OCI-LY7 (cell line): ENCODE measurements at regions not wholly inside any gene's neighbourhood (a gene's known extent, or its start where the extent isn't known, plus 50 kb on each side); places are given as distances from the start of the nearest gene placed in this dataset.

Source experiments
- BruUV-seq: library from RNA; stranded (reverse); fragments of 400-500 nt; replicated peaks from 2 replicates; lab custom pipeline; 2021; lab: Mats Ljungman, UMichigan
- CTCF ChIA-PET: fragments of 300-600 bp; sonication (Branson Sonifier 250); formaldehyde crosslinking; loops from one replicate; lab custom pipeline; 2022; ENCODE audit warnings: antibody characterized with exemption; ENCODE audit not compliant: unreplicated experiment; lab: Charles Lee
- POLR2A ChIA-PET: fragments of 300-600 bp; sonication (Branson Sonifier 250); formaldehyde crosslinking; loops from one replicate; lab custom pipeline; 2022; ENCODE audit warnings: antibody characterized with exemption; lab: Charles Lee
- DNase-seq: peaks from one replicate; pipeline ENCODE4 v3.0.0-alpha.2; 2015; ENCODE audit warnings: low spot score
- H2AFZ ChIP-seq: fragments of 200-600 bp; sonication (generic), shearing (Covaris generic); 2 replicates; pipeline ENCODE4 v1.6.1; 2014; ENCODE audit warnings: mild to moderate bottlenecking, antibody characterized with exemption, low read length, moderate library complexity
- H3K27ac ChIP-seq: fragments of 200-600 bp; sonication (generic); 2 replicates; pipeline ENCODE4 v1.5.1; 2014; ENCODE audit warnings: mixed run types, low read depth, mild to moderate bottlenecking, moderate library complexity, low read length, inconsistent platforms; ENCODE audit not compliant: poor library complexity, severe bottlenecking
- H3K36me3 ChIP-seq: fragments of 200-600 bp; sonication (generic); 2 replicates; pipeline ENCODE4 v1.6.1; 2014; ENCODE audit warnings: mild to moderate bottlenecking, antibody characterized with exemption, low read length, moderate library complexity, mixed read lengths; ENCODE audit not compliant: insufficient read depth
- H3K4me1 ChIP-seq: fragments of 200-600 bp; sonication (generic); 2 replicates; pipeline ENCODE4 v1.5.1; 2014; ENCODE audit warnings: mild to moderate bottlenecking, low read length; ENCODE audit not compliant: insufficient read depth, poor library complexity, severe bottlenecking
- H3K4me2 ChIP-seq: fragments of 200-600 bp; sonication (generic); 2 replicates; pipeline ENCODE4 v1.6.1; 2014; ENCODE audit warnings: mild to moderate bottlenecking, low read length
- H3K4me3 ChIP-seq: fragments of 200-600 bp; sonication (generic); 2 replicates; pipeline ENCODE4 v1.5.1; 2014; ENCODE audit warnings: mild to moderate bottlenecking, low read depth, low read length; ENCODE audit not compliant: poor library complexity, severe bottlenecking
- H3K79me2 ChIP-seq: fragments of 200-600 bp; sonication (generic); 2 replicates; pipeline ENCODE4 v1.6.1; 2016; ENCODE audit warnings: low read depth, mild to moderate bottlenecking, low read length, moderate library complexity, mixed read lengths; ENCODE audit not compliant: insufficient read depth
- H3K9me2 ChIP-seq: fragments of 200-600 bp; sonication (generic); 2 replicates; pipeline ENCODE4 v1.6.1; 2016; ENCODE audit warnings: mild to moderate bottlenecking, low read length, mixed read lengths; ENCODE audit not compliant: insufficient read depth
- H3K9me3 ChIP-seq: fragments of 200-600 bp; sonication (generic); 2 replicates; pipeline ENCODE4 v1.6.1; 2014; ENCODE audit warnings: mild to moderate bottlenecking, mixed run types, low read length, mixed read lengths
- H4K20me1 ChIP-seq: fragments of 200-600 bp; sonication (generic); 2 replicates; pipeline ENCODE4 v1.6.1; 2014; ENCODE audit warnings: mild to moderate bottlenecking, antibody characterized with exemption, low read length, moderate library complexity, mixed read lengths; ENCODE audit not compliant: insufficient read depth
- CTCF ChIP-seq: fragments of 200-600 bp; sonication (generic); conservative IDR thresholded peaks from 2 replicates; pipeline ENCODE4 v1.5.1; 2014; ENCODE audit warnings: mild to moderate bottlenecking, antibody characterized with exemption, low read length, moderate library complexity, mixed read lengths
- EZH2phosphoT487 ChIP-seq: fragments of 200-600 bp; sonication (generic); IDR thresholded peaks from 2 replicates; pipeline ENCODE4 v1.6.1; 2018; ENCODE audit warnings: low read depth, borderline replicate concordance, mild to moderate bottlenecking, mixed run types, antibody characterized with exemption, low read length, moderate library complexity, mixed read lengths
- intact Hi-C: fragments of 100-400 bp; cut with micrococcal nuclease; formaldehyde crosslinking; loops from one replicate; pipeline ENCODE4 v1.10.0; 2022; ENCODE audit not compliant: unreplicated experiment

GRCh38 chr15:93619597-93619996 lies 530.6 kb upstream of the RGMA start:
- H4K20me1 ChIP-seq: no peaks in the 10 kb centered on the region
- POLR2A ChIA-PET: no interaction called here
- no peak for TF ChIP-seq EZH2phosphoT487
- no peak for TF ChIP-seq CTCF
- no peaks in the 10 kb centered on the region for H3K9me3 ChIP-seq
- CTCF ChIA-PET: no interaction called here
- H3K4me3 ChIP-seq: no peak overlapping the region
- no peak overlapping the region for H3K27ac ChIP-seq
- H3K4me2 ChIP-seq: no peak overlapping the region
- H3K9me2 ChIP-seq: no peaks in the 10 kb centered on the region
- no peaks in the 10 kb centered on the region for H3K36me3 ChIP-seq
- intact Hi-C loops: no loop called here
- DNase-seq: no peak
- no TSS peak for BruUV-seq
- no peak overlapping the region for H2AFZ ChIP-seq
- H3K79me2 ChIP-seq: no peaks in the 10 kb centered on the region
- H3K4me1 ChIP-seq: no peaks in the 10 kb centered on the region

- Histone ChIP-seq H2AFZ (no peak overlapping the region), H3K27ac (no peak overlapping the region), H3K4me3 (no peak overlapping the region), H3K4me2 (no peak overlapping the region), H3K4me1 (no peaks in the 10 kb centered on the region), H3K9me3 (no peaks in the 10 kb centered on the region), H3K79me2 (no peaks in the 10 kb centered on the region), H4K20me1 (no peaks in the 10 kb centered on the region), H3K36me3 (no peaks in the 10 kb centered on the region), H3K9me2 (no peaks in the 10 kb centered on the region)
- BruUV-seq: no TSS peak
- TF ChIP-seq CTCF (0 out of 2 replicates have a peak, but pooled peaks have one; percentile 13), EZH2phosphoT487 (no peak)
- no peak for DNase-seq
- POLR2A ChIA-PET: no interaction called here
- CTCF ChIA-PET: no interaction called here
- intact Hi-C loops: no loop called here
Observed at GRCh38 chr15:93617443-93617842, 528.4 kb upstream of the RGMA start.

GRCh38 chr15:93614386-93615104 lies 525.5 kb upstream of the RGMA start:
- Histone ChIP-seq H3K4me1 (no peaks in the 10 kb centered on the region), H3K79me2 (no peaks in the 10 kb centered on the region), H2AFZ (no peak overlapping the region), H3K4me3 (no peak overlapping the region), H3K9me3 (no peaks in the 10 kb centered on the region), H3K27ac (no peak overlapping the region), H3K36me3 (no peaks in the 10 kb centered on the region), H3K9me2 (no peaks in the 10 kb centered on the region), H4K20me1 (no peaks in the 10 kb centered on the region), H3K4me2 (no peak overlapping the region)
- no peak for TF ChIP-seq CTCF
- POLR2A ChIA-PET: no interaction called here
- intact Hi-C loops: no loop called here
- no TSS peak for BruUV-seq
- CTCF ChIA-PET: no interaction called here
- DNase-seq: no peak
